ENCODE measurements at regions not wholly inside any gene's neighbourhood (a gene's known extent, or its start where the extent isn't known, plus 50 kb on each side); places are given as distances from the start of the nearest gene placed in this dataset.

- TF ChIP-seq, protein P1, sequence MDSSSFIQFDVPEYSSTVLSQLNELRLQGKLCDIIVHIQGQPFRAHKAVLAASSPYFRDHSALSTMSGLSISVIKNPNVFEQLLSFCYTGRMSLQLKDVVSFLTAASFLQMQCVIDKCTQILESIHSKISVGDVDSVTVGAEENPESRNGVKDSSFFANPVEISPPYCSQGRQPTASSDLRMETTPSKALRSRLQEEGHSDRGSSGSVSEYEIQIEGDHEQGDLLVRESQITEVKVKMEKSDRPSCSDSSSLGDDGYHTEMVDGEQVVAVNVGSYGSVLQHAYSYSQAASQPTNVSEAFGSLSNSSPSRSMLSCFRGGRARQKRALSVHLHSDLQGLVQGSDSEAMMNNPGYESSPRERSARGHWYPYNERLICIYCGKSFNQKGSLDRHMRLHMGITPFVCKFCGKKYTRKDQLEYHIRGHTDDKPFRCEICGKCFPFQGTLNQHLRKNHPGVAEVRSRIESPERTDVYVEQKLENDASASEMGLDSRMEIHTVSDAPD (CRISPR knock-in tag; IDR thresholded peaks at IDR 0.05), result no peak
- TF ChIP-seq SOX5 (CRISPR knock-in tag; IDR thresholded peaks at IDR 0.05; ENCODE audit: borderline replicate concordance) (no peak), ATM (IDR thresholded peaks at IDR 0.05; ENCODE audit: borderline replicate concordance) (no peak), ZNF740 (CRISPR knock-in tag; IDR thresholded peaks at IDR 0.05) (no peak), RARG (CRISPR knock-in tag; IDR thresholded peaks at IDR 0.05; ENCODE audit: low read depth) (no peak), EZH2 (conservative IDR thresholded peaks at IDR 0.05; ENCODE audit: low read depth, low read length) (no peak), FOXP4 (CRISPR knock-in tag; IDR thresholded peaks at IDR 0.05) (no peak), ZNF224 (CRISPR knock-in tag; IDR thresholded peaks at IDR 0.05) (no peak), NKX3-1 (CRISPR knock-in tag; IDR thresholded peaks at IDR 0.05) (no peak), ZNF225 (CRISPR knock-in tag; IDR thresholded peaks at IDR 0.05) (no peak), IRX3 (CRISPR knock-in tag; IDR thresholded peaks at IDR 0.05; ENCODE audit: borderline replicate concordance, low read depth) (no peak), SRF (IDR thresholded peaks at IDR 0.05; ENCODE audit: low read depth, low read length) (peak; percentile 94), MED1 (CRISPR knock-in tag; IDR thresholded peaks at IDR 0.05) (peak; percentile 21; the same call in 1 of the 2 replicates), LRRFIP1 (CRISPR knock-in tag; conservative IDR thresholded peaks at IDR 0.05) (no peak), EED (CRISPR knock-in tag; IDR thresholded peaks at IDR 0.05) (no peak), ZNF383 (CRISPR knock-in tag; IDR thresholded peaks at IDR 0.05; ENCODE audit: borderline replicate concordance) (no peak), U2AF1 (optimal IDR thresholded peaks at IDR 0.05; ENCODE audit: low read depth, low read length) (no peak), THAP7 (CRISPR knock-in tag; IDR thresholded peaks at IDR 0.05) (no peak), NFE2 (CRISPR knock-in tag; IDR thresholded peaks at IDR 0.05) (no peak), SAP130 (CRISPR knock-in tag; IDR thresholded peaks at IDR 0.05; ENCODE audit: low read depth) (peak; percentile 50), MAF1 (CRISPR knock-in tag; IDR thresholded peaks at IDR 0.05; ENCODE audit: borderline replicate concordance) (no peak)
- TF ChIP-seq, protein P2, sequence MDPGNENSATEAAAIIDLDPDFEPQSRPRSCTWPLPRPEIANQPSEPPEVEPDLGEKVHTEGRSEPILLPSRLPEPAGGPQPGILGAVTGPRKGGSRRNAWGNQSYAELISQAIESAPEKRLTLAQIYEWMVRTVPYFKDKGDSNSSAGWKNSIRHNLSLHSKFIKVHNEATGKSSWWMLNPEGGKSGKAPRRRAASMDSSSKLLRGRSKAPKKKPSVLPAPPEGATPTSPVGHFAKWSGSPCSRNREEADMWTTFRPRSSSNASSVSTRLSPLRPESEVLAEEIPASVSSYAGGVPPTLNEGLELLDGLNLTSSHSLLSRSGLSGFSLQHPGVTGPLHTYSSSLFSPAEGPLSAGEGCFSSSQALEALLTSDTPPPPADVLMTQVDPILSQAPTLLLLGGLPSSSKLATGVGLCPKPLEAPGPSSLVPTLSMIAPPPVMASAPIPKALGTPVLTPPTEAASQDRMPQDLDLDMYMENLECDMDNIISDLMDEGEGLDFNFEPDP (CRISPR knock-in tag; conservative IDR thresholded peaks at IDR 0.05), result no peak
Measured at GRCh38 chr7:155961241-155962190, 149.3 kb upstream of the SHH start (continued).

Data from HepG2 (cell line).